ACHN (cell line): ENCODE measurements at regions not wholly inside any gene's neighbourhood (a gene's known extent, or its start where the extent isn't known, plus 50 kb on each side); places are given as distances from the start of the nearest gene placed in this dataset.
"Not testable (repeated sequence)": the region's sequence is repeated elsewhere in the genome, so short reads cannot be mapped to it uniquely, and the experiment has no call there.

Experiments used
- DNase-seq: peaks from one replicate; pipeline ENCODE4 v3.0.0-alpha.2; 2015
- in situ Hi-C: cut with HindIII; loops from 2 replicates; pipeline ENCODE4 v1.10.0; 2017; ENCODE audit warnings: low sequenced_read_pairs, low pct_ligation_motif_present, low pct_unique_long_range_greater_than_20kb

DNA sequence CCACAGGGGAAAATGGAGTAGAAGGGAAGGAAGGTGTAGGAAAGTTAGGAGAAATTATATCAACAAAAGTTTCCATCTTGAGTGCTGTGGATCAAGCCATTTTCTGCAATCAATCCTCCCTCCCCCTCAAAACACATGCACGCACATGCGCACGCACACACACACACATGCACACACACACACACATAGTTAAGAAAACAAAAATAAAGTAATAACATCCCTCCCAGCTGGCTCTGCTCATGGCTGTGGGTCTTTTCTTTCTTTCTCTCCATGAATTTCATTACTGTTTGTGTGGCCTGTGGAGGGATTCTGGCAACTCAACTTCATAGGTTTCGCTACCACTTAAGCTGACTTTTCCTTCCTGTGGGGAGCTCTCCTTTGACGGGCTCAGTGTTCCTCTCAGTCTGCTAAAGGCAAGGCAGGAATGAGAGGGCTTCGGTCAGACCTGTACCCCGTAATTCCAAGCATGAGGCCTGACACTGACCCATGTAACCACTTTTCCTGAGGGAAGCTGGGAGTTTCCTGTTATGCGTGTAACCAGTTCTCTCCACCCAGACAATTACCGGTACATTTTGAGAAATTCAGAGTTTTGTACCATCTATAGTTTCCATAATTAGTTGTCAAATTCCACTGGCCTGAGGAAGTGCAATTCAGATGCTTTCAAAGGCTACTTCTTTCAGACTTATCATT lies 79.8 kb downstream of the ZNF92 start:
- in situ Hi-C loops, result no loop called here
- no peak for DNase-seq

DNA sequence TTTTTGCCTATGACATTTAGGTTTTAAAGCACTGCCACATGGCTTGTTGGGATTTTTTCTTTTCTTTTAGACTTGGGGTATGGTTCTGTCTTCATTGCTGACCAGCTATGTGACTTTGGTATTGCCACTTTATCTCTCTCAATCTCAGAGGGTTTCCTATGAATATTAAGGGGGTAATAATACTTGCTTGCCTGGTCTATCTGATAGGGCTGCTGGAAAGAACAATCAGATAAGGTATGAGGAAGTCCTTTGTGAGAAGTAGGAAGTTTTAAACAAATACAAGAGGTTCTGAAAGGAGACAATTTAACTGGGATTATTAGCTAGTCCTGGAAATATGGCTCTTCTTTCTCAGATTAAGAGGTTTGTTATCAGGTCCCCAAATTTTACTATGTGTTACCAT lies 80.8 kb downstream of the ZNF92 start:
- in situ Hi-C loops, result no loop called here
- no peak for DNase-seq

DNA sequence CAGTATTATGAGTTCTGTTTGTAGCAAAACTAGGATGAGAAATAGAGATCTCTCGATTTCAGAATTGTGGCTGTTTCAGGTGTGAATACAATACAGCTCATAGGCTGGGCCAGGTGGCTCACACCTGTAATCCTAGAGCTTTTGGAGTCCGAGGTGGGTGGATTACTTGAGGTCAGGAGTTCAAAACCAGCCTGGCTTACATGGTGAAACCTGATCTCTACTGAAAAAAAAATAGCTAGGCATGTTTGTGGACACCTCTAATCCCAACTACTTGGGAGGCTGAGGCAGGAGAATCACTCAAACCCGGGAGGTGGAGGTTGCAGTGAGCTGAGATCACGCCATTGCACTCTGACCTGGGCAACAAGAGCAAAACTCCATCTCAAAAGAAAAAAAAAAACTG lies 81.4 kb downstream of the ZNF92 start:
- DNase-seq, in situ Hi-C loops: not testable (repeated sequence)

DNA sequence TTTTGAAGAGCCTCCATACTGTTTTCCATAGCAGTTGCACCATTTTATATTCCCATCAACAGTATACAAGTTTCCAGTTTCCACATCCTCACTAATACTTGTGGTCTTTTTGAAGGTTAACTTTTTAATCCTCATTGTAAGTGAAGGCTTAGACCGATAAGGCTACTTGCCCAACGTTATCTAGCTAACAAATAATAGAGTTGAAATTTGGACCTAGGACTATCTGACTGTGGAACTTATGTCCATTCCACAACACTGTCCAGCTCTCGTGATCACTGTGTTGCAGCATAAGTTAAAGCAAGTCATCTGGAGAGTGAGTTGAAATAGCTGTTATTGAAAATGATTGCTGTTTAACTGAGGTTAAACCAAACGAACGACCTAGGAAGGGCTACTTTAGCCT lies 84.0 kb downstream of the ZNF92 start:
- in situ Hi-C loops, result no loop called here
- no peak for DNase-seq

DNA sequence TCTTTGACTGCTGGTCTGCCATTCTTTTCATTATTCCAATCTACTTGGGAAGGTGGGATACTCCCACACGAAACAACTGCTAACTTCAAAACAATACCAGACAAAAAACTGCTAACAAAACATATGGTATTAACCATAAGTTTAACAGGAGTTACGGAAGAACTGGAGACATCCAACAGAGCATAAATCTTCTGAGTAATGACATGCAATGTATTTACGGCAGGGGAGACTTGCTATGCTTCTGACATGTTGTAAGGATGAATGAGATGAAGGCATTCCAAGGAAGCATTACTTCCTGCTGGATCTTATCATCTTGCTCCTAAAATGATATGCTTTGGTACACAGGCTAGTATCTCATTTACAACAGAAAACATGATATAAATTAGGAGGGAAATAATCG lies 85.8 kb downstream of the ZNF92 start:
- in situ Hi-C loops, result no loop called here
- no peak for DNase-seq

DNA sequence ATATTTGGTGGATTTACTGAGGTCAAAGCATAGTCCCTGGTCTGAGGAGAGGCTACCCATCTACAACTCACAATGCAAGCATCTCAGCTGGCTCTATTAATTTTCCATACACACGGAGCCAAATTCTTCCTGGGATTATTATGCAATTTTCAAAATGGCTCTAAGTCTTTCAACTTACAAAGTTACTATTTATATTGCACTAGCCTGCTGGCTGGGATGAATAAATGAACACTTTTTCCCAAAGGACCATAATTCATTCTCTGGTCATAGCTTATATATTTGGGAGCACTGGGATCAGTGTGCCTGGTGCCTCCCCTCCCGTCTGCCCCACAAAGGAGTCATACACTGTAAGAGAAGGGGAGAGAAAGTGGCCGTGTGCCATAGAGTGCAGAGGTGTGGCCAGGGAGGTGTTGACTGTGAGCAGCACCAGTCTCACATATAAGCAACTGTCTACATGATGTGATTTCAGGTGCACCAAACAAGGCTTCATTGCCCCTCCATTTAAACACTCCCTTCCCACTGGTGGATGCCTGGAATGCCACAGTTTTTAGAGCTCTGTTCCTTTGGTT lies 88.6 kb downstream of the ZNF92 start:
- in situ Hi-C loops, result no loop called here
- no peak for DNase-seq

DNA sequence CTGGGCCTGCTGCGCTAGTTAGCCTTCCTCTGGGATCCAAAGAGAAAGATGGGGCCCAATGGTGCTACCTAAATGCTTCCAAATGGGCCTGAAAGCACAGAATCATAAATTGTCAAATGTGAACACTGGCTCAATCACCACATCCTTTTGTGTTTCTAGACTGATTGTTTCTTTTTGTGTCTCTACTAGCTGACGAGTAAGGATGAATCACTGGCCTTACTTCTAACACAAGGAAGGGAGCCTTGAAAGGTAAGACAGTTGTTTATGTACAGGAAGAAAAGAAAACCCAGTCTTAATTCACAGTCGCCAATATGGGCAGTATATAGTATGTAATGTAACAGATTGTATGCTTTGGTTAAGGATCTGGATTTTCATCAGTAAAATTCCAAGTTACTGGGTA lies 89.5 kb downstream of the ZNF92 start:
- no peak for DNase-seq
- in situ Hi-C loops, result no loop called here

DNA sequence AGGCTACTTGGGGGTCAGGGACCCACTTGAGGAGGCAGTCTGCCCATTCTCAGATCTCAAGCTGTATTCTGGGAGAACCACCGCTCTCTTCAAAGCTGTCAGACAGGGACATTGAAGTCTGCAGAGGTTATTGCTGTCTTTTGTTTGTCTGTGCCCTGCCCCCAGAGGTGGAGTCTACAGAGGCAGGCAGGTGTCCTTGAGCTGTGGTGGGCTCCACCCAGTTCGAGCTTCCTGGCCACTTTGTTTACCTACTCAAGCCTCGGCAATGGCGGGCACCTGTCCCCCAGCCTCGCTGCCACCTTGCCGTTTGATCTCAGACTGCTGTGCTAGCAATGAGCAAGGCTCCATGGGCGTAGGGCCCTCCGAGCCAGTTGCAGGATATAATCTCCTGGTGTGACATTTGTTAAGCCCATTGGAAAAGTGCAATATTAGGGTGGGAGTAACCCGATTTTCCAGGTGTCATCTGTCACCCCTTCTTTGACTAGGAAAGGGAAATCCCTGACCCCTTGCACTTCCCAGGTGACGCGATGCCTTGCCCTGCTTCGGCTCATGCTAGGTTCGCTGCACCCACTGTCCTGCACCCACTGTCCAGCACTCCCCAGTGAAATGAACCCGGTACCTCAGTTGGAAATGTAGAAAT lies 96.4 kb downstream of the ZNF92 start:
- DNase-seq, in situ Hi-C loops: not testable (repeated sequence)

DNA sequence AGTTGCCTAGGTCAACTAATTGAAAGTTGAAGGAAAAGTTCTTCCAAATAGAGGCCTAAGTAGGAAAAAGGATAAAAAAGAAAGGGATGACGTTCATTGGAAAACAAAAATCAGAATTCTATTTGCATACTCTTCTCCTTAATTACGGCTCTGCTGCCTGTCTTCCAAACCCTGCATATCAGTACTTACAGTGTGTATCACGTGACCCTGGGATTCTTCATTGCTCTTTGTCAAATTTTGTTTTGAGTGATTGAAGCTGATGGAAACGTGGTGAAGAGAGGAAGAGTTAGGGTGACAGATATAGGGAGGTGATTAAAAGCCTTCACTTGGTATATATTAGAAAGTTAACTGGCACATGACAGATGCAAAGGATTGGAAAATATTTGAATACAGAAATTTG lies 97.9 kb downstream of the ZNF92 start:
- in situ Hi-C loops, result no loop called here

DNA sequence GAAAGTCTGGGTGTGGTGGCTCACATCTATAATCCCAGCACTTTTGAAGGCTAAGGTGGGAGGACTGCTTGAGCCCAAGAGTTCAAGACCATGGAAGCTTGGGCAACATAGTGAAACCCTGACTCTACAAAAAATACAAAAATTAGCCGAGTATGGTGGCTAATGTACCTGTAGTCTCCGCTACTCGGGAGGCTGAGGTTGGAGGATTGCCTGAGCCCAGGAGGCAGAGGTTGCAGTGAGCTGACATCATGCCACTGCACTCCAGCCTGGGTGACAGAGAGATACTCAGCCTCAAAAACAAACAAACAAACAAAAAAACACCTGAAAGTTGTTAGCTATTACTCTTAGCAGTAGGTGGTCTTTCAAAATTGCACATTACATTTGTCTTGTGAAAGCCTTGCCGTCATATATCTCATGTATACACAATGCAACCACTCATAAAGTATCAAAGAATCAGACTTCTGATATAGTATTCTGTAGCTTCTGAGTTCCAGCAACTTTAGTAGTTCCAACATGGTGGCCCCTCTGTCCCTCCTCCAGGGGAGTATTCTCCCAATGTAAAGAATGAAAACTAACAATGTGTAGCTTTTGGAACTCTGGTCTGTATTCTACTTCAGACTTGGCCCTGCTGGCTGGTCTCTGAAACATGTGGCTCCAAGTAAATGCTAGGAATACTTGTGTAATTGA lies 101.5 kb downstream of the ZNF92 start:
- in situ Hi-C loops, result no loop called here
- DNase-seq, result no peak

More for the DNA sequence above, 97.9 kb downstream of the ZNF92 start:
- no peak for DNase-seq

DNA sequence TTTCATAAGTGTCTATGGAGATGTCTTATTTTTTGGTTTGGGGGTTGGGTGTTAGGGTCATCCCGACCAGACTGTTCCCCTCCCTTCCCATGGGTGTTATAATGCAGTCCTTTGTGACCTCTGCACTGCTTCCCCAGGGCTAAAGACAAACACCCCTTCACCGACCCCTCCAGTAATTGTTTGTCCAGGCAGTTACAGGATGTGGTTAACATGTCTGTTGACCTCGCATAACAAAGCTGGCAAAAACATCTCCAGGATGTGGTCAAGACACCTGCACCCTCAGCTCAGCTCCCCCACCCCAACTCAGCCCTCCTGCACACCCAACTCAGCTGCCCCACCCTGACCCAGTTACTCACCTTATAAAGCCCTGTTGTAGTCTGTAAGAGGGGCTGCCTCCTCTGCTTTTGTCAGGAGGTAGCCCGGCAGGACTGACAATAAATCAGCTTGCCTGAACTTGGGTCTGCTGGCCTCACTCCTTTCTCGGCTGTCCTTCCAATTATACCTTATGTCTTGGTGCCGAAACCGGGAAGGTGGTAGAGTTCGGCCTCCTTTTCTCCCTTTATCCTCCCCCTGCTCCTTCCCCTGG lies 102.2 kb downstream of the ZNF92 start:
- in situ Hi-C loops, result no loop called here

DNA sequence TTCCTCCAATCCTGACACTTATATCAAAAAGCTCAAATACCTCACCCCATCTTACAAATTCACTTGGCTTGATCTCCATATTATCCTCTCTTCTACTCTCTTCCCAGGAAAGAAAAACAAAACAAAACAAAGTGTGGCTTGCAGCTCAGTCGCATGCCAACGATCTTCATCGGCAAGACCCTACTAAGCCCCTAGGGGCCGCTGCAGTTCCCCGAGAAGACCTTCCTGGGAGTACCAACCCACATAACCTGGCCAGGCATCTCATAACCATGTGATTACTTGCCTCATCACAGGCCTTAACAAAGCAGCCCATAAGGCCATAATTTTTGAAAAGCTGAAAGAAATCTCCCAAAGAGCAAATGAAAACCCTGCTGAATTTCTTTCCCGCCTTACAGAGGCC lies 103.7 kb downstream of the ZNF92 start:
- DNase-seq, result peak; percentile 32
- in situ Hi-C loops, result no loop called here

More for the DNA sequence above, 102.2 kb downstream of the ZNF92 start:
- no peak for DNase-seq

DNA sequence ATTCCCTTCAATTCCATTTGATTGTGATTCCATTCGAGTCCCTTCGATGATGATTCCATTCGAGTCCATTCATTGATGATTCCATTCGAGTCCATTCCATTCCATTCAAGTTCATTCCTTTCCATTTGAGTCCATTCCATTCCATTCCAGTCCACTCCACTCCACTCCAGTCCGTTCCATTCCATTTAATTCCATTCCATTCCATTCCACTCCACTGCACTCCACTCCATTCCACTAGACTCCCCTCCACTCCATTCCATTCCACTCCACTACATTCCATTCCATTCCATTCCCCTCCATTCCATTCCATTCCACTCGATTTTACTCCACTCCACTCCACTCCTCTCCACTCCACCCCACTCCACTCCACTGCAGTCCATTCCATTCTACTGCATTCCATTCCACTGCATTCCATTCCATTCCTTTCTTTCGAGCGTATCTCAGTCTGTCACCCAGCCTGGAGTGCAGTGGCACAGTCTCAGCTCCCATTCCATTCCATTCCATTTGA lies 115.7 kb downstream of the ZNF92 start:
- in situ Hi-C loops, result no loop called here
- DNase-seq, result no peak

DNA sequence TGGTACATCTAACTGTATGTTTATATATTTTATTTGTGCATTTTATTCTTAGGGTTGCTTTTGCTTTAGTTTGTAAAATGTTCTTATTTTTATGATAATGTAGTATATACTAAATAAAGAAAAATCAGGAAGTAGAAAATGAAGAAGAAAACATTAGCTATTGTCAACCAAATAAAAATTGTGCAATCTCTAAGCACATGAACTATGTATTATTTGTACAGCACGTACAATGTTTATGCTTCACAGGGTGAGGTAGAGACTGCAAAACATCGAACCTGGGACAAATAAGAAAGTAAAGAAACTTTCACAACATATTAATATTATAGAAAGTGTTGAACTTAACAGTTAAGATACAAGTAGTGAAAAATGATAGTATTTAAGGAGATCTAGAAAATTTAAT lies 123.0 kb downstream of the ZNF92 start:
- in situ Hi-C loops, result not testable (repeated sequence)

DNA sequence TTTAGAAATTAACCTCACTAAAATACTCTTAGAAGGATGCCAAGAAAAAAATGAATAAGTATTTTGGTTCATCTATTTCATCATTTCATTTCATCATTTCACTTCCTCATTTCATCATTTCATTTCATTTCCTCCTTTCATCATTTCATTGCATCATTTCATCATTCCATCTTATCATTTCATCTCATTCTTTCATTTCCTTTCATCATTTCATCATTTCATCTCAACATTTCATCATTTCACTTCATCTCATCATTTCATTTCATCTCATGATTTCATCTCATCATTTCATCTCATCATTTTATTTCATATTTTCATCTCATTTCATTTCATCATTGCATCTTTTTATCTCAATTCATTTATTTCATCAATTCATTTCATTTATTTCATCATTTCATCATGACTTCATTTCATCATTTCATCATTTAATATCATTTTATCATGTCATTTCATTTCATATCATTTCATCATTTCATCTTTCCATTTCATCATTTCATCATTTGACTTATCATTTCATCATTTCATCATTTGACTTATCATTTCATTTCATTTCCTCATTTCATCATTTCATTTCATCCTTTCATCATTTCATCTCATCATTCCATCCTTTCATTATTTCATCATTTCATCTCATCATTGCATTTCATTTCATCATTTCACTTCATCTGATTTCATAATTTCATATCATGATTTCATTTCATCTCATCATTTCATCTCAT lies 129.9 kb downstream of the ZNF92 start:
- in situ Hi-C loops, result no loop called here
- no peak for DNase-seq

More for the DNA sequence above, 123.0 kb downstream of the ZNF92 start:
- DNase-seq, result not testable (repeated sequence)

DNA sequence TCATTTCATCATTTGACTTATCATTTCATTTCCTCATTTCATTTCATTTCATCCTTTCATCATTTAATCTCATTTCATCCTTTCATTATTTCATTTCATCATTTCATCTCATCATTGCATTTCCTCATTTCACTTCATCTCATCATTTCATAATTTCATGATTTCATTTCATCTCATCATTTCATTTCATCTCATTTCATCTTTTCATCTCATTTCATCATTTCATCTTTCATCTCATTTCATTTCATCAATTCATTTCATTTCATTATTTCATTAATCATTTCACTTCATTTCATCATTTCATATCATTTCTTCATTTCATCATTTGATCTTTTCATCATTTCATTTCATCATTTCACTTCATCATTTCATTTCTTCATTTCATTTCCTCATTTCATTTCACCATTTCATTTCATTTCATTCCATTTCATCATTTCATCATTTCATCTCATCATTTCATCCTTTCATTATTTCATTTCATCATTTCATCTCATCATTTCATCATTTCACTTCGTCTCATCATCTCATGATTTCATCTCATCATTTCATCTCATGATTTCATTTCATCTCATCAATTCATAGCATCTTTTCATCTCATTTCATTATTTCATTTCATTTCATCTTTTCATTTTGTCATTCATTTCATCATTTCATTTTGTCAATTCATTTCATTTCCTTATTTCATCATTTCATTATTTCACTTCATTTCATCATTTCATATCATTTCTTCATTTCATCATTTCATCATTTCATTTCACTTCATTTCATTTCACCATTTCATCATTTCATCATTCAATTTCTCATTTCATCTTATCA lies 131.1 kb downstream of the ZNF92 start:
- DNase-seq, in situ Hi-C loops: not testable (repeated sequence)

DNA sequence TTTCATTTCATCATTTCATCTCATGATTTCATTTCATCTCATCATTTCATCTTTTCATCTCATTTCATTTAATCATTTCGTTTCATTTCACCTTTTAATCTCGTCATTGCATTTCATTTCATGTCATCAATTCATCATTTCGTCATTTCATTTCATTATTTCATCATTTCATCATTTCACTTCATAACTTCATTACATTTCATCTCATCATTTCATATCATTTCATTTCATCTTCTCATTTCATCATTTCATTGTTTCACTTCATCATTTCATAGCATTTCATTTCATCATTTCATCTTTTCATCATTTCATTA lies 131.6 kb downstream of the ZNF92 start:
- in situ Hi-C loops, DNase-seq: not testable (repeated sequence)
